Activated CD4-positive, alpha-beta T cell treated with anti-CD3 and anti-CD28 coated beads, Interleukin-2, amount 50 U/mL, for 24 hours (primary cell): ENCODE measurements at regions not wholly inside any gene's neighbourhood (a gene's known extent, or its start where the extent isn't known, plus 50 kb on each side); places are given as distances from the start of the nearest gene placed in this dataset.

ENCODE experiments used
- DNase-seq, 2 donors: peaks; one replicate each; pipeline ENCODE4 v3.0.0-alpha.2; 2020; ENCODE audit warnings: low read depth in 1 of 2, low spot score in 1 of 2

DNA sequence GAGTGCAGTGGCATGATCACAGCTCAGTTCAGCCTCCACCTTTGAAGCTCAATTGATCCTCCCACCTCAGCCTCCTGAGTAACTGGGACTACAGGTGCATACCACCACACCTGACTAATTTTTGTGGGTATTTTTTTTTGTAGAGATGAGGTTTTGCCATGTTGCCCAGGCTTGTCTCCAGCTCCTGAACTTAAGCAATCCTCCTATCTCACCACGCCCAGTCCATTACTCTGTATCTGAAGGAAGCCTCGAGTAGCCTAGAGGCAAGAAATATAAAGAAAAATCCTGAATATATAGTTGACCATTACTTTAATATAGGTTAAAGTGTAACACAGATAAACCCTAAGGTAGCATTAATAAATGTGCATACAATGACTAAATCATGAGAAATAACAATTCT, 686.8 kb upstream of the PIK3C3 start:
- DNase-seq, result no peak

DNA sequence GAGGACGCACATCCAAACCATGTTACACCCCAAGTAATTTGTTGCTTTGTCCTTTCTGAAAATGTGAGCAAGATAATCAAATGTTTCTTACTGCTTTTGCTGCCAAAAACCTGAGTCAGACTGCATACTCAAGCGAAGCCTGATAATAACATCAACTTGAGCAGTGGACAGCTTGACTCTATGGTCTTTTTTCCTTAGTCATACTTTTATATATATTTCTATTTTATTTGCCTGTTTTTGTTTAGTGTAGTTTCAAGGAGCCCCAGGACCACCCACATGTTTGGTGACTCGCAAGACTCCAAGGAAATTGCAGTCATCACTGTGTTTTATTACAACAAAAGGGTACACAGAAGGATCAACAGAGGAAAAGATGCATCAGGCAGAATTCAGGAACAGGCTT, 688.4 kb upstream of the PIK3C3 start:
- no peak for DNase-seq

DNA sequence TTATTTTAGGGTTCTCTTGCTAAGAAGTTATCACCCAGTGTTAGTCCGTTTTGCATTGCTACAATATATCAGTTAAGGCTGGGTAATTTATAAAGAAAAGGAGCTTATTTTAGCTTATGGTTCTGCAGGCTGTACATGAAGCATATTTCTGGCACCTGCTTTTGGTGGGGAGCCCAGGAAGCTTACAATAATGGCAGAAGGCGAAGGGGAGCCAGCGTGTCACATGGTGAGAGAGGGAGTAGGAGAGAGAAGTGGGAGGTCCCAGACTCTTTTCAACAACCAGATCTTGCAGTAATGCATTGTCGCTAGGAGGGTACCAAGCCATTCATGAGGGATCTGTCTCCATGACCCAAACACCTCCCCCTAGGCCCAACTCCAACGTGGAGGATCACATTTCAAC, 688.8 kb upstream of the PIK3C3 start:
- no peak for DNase-seq

DNA sequence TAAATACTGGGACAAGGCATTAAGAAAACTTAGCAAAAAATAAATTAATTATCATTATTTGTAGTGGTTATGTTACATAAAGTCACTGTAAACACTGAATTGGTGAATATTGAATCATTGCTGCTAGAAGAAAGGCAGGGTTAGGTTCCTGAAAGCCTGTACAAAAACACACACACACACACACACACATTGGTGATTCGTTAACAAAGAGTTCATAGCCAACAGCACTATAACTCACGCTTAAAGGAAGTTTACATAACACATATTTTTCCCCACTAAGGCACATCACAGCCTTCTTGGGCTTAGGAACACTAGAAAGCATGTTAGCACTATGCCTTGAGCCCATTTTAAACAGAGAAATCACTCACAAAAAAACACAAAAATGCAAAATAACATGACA, 690.0 kb upstream of the PIK3C3 start:
- DNase-seq, result no peak

DNA sequence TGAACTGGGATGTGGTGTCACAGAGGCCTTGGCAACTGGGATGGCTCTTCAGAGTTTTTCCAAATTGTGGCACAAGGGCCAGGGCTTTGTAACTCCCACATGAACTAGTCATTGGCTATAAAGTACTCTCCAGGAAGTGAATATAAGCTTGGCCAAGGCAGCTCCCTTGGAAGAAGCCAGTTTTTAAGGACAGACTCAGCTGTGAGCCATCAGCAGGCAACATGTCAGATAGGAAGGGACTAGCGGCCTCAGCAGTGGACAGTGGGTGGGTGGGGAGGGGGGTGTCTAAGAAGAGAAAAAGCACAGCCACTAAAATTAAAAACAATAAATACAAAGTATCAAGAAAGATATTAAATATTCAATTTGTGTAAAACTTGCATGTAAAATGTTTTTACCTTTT, 691.1 kb upstream of the PIK3C3 start:
- no peak for DNase-seq

DNA sequence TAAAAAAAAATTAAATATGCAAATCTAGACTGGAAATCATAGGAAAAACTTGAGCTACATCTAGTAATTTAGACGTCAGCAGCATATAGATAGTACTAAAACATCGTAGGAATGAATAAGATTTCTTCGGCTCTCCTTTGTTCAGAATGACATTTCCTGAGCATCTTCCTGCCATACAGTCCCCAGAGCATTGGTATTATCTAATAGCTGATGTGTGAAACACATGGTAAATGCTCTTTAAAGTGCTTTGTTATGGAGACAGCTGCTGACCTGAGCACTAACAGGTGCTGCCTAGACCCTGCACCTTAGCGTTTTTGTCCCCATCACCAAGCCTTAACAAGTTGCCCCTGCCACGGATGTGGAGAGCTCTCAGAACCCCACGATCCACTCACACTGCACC, 692.3 kb upstream of the PIK3C3 start:
- DNase-seq, result no peak

DNA sequence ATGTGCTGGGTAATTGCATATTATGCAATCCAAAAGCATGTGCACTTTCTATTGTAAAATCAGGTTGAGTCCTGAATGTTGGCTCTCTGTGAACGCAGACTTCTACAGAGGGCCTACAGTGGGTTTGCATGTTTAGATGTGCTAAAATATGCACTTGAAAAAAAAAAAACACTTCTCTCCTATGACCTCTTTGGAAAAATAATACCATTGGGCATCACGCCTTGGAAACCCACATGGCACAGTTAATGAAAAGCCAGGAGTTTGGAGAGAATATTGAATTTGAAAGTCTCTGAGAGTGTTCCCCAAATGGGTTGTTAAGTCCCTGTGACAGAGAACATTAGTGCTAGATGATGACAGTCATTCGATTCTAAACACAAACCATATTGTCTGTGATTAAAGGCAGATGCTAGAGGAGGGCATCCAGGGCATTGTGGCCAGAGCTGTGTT, 710.4 kb upstream of the PIK3C3 start:
- no peak for DNase-seq

DNA sequence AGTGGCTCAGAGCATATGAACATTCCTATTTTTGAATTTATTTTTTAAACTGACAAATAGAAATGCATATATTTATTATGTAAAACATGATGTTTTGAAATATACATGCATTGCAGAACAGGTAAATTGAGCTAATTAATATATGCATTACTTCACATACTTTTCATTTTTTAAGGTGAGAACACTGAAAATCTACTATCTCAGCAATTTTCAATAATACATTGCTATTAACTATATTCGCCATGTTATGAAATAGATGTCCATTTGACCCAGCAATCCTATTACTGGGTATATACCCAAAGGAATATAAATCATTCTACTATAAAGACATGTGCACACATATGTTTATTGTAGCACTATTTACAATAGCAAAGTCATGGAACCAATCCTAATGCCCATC, 717.7 kb upstream of the PIK3C3 start:
- no peak for DNase-seq

DNA sequence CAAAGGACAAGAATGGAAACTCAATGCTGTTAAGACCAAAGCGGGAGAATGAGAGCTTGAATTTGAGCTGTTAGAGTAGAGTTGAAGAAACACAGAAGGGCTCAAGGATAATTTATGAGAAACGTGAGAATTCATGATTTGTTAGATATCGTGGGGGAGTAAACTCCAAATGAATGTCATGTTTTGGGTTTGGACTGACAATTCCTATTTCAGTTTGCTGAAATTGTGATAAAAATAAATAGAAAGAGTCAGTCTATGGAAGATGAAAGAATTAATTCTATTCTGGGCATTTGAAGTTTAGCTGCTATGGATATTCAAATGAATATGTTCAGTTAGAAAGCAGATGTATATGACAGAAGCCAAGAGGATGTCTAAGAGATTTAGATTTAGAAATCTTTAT, 723.4 kb upstream of the PIK3C3 start:
- no peak for DNase-seq

DNA sequence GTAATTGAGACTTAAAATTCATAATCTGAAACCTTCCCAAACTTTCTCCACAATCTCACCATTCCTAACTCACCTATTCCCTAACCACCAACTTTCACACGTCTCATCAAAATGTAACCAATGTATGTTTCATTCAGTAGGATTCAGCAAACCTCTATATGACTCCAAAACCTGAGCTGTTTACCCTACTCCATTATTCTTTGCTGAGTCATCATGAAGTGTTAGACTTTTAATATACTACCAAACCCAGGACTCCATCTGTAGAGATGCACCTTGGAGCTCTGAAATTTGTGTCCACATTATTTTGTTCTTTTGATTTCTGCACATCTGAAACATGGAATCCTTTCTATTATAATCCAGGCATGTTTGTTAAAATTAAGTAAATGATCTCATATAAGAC, 727.0 kb upstream of the PIK3C3 start:
- DNase-seq, result no peak

DNA sequence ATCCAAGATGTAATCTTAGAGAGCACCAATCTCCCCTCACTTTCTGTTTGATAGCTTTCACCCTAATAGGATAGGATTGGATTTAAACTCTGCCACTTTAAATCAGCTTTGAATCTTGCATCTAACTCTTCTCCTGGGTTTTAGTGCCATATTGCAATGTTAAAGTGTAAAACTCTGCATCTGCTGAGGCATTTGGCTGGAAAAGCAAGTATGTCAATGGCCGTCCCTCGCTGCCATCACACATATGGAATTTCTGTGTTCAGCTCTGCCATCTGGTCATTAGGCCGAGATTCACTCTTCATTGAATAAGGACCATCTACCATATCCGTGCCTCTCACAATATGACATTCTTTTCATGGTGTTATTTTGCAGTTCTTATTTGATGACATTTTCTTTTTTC, 728.1 kb upstream of the PIK3C3 start:
- no peak for DNase-seq

DNA sequence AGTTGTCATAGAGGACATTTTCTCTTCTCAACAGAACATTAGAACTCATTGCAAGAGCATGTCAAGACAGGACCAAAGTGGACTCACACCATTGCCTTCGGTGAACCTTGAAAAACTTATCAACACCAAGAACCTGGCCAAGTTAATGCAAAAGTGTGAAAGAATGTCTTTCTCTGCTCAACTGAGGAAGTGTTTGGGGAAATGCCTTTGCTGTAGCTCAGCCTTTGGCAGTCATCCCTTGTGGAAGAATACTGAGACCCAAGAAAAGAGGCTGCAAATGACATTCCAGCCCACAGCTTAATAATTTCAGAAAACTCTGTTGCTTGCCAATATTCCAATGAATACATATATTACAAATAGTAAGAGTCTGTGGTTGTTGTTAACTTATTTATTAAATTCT, 728.8 kb upstream of the PIK3C3 start:
- DNase-seq, result no peak

DNA sequence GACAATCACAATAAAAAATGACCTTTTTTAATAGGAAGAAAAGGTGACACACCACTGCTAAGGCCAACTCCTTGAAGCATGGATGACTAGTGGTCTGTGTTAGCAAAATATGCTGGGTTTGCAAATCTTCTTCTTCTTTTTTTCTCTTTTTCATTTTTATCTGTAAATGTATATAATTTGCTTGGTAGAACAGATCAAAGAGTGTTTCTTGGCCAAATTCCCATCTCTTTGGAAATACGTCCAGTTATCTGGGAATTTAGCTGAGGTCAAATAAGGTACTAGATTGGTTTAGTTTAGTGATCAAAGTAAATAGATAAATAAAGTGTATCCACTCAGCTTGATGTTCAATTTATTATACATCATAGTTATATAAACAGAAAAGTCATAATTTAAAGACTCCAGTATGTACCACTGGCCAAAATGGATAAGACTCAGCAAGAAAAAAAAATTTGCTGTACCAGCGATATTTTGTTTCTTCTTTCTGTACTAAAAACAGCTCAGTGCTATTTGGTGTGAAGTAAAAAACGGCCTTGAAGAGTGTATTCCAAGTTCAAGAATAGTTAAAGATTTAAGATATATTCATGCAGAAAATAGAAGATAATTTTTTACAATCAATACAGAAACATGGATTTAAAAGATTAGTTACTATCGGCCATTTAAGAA, 738.6 kb upstream of the PIK3C3 start:
- no peak for DNase-seq

DNA sequence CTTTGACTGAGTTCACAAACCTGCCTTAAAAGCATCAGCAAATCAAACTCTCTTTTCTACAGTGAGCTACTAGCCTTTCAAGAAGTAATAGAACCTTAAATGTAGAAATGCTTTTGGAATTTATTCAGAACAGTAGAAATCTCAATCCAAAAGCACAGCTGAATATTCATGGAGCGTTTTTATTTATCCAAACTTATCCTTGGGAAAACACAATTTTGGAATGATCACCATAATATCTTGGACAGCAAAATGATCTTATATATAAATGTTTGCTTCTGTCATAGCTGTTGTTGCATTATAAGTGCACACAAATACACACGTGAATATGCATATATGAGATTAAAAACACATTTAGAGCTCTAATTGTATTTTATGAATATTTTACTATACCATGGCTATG, 747.3 kb upstream of the PIK3C3 start:
- no peak for DNase-seq

DNA sequence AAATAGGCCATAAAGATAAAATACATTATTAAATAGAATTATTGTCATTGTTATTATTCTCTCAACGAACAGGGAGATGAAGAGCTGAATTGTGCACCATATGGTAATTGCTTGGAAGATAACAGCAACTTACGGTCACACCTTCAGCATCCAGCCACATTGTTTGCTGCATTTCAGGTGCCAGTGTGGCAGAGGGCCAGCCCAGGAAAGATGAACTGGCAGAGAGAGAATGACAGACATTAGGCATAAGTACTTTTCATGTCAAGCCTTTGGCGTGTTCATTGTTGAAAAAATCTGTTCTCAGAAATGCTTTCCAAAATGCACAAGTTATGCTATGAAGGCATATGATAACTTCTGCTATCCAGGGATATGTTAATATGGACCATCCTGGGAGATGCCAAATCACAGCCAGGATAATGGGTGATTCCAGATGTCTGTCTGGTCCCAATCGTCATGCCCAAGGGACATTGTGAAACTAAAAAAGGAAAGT, 748.6 kb upstream of the PIK3C3 start:
- DNase-seq, result no peak

DNA sequence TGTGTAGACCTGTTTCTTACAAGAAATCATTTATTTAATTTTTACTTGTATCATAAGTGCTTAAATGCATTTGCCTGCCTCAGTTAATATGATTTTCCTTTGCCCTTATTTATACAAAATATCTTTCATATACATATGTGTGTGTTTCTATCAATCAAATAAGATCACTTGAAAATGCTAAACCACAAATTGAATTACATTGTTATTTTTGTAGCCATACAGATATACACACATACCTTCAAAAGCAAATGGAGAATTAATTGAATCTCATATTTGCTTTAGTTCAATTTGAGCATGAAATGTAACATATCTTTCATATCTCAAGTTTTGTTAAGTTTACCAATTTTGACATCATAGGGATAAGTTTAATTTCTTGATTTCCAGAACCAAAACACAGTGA, 755.8 kb upstream of the PIK3C3 start:
- DNase-seq, result no peak

DNA sequence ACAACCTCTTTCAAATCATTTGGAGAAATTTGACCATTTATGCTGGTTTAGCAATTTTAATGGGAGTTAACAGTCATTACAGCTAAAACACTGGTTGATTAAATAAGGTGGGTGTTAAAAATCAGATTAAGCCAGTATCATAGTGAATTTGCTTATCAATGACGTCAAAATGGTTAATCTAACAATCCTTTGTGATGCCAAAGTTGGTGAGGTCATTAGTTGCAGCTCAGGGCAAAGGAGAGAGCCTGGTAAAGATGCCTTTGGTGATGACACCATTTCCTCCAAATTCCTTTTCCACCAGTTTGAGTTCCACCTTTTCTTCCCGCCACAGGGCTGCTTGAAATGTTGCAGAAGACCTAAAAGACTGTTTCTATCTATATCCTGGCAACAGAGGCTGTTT, 757.1 kb upstream of the PIK3C3 start:
- DNase-seq, result no peak

DNA sequence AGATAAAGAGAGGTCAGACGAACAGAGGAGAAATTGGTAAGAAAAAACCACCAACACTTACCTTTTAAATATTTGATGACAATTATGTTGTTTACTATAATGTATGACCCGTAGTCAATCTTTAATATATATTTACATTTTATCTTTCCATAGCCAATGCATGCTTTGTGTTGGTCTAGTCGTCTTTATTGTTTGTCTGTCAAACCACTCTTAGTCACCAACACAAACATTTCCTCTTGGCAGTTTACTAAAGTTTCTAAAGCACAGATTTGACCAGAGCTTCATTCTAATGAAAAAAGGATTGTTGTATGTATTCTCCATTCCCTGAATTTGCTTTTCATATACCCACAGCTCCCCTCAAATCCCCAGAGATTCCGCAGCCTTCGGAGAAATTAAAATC, 784.7 kb upstream of the PIK3C3 start:
- DNase-seq, result no peak

DNA sequence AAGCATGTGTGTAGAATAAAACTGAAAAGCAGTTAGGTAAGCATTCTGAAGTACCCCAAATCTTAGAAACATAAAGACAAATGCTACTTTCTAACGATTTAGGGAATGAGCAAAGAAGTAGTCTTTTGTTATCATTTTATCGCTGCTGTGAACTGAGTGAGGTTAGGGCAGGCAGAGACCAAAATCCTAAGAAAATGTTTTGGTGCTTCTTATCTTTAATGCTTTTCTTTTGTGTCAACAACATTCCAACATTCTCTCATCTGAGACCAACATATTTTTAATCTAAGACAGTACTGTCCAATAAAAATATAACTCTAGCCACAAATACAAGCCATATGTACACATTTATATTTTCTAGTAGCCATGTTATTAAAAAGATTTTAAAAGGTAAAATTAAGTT, 789.4 kb upstream of the PIK3C3 start:
- DNase-seq, result no peak

DNA sequence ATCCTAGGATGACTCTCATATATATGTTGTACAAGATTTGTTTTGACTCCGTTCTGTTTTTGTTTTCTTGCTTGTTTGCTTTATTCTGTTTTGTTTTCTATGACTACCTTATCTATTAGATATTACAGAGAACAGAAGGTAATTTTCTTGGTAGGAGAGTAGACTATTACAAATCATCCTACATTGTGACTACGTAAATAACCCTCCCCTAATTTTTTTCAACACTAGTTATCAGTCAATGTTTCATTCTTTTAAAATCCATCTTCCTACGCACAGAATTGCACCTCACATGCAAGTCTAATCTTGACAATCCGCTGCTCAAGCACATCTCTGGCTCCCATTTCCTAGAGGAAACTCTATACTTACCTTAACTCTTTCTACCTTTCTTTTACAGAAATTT, 792.3 kb upstream of the PIK3C3 start:
- DNase-seq, result no peak

DNA sequence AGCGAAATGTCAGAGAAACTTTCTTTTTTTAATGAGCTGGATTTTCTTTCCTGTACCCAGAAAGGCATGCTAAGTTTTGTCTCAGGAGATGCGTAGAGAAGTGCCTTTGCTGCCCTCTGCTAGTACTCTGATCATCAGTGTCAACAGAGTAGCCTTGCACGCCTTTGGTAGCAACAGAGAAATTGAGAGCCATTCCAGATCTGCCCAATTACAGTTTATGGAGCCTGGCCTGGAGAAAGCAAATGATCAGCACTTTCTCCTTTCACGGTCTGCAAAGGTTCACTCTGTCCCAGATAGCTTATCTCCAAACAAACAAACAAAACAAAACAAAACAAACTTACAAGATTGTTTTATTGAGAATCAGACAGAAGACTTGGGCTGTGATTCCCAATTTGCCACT, 792.8 kb upstream of the PIK3C3 start:
- no peak for DNase-seq

DNA sequence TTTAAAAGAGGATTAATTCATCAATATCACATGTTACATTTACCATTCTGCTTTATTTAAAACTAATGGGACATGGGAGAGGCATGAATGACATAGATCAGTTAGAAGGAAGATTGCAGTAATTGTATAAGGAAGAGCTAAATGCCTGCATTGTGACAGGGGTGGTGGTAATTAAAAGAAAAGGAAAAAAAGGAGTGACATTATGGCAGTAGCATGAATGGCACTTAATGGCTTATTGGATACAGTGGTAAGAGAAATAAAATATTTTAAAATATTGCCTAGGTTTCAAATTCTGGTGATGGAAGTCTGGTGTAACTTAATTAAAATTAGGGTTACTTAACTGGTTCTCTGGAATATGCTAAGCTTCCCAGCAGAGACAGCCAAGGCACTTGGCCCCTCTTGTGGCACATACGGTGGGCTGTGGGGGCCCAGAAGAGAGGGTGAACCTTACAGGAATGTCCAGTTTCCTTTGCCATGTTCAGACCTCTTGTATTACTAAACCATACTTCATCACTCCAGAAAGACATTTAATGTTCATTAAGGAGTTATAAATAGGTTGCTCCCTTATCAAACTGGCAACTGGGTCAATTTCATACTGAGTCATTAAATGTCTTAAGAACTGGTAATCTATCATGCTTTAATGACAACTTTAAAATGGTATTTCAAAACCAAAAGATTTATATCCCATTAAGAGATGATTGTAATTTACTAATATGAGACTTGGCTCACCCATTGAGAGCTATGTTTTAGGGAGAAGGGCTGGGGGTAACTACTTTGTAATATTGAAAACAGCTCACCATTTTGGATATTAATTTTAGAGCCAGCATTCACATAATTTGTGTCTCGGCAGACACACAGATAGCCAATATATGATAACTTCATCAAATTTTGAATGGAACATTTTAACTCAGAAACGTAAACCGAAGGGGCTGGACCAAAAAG, 798.9 kb upstream of the PIK3C3 start:
- DNase-seq, result no peak

DNA sequence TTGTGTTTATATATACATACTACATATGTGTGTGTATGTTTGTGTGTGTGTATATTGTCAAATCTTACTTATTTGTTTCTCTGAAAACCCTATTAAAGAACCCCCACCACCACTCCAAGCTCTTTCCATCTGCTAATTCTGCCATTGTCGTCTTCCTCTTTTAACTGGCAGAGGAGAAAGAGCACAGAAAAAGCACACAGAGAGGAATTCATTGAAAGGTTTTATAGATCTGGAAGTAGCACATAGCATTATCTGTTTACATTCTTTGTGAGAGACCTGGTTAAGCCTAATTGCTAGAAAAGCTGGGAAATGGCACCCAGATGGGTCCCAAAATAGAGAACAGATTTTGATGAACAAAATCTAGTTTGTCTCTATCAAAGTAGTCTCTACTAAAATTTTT, 800.0 kb upstream of the PIK3C3 start:
- DNase-seq, result no peak
